ELF-1 (cell line): ENCODE measurements at regions not wholly inside any gene's neighbourhood (a gene's known extent, or its start where the extent isn't known, plus 50 kb on each side); places are given as distances from the start of the nearest gene placed in this dataset.

ENCODE experiments used
- DNase-seq: peaks from one replicate; pipeline ENCODE4 v3.0.0-alpha.2; 2016; ENCODE audit warnings: low read depth, low spot score

DNA sequence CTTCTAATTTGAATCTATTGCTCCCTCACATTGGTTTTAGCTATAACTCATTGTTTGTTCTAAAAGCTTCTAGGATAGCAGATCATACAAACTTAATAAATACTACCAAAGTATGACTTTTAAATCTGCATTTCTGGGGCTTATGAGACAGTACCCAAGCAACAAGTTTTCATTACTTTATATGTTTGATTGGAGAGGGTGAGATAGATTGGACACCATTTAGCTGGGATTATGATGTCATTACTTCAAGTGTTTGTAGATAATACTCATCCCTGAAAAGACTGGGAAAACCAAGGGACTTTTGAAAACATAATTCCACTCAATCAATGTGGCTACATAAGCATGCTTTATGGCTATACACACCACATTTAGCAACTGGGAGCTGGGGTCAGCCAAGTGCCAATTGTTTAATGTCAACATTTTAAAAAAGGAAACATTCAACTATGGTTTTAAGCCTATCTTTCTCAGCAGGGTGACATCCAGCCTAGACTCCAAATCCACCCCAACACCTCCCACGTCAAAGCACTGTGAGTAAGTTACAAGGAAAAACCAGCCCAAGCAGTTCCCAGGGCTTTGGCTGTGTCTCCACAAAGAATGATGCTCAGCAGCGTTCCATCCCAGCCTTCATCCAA, 119.9 kb downstream of the ETAA1 start:
- no peak for DNase-seq

GRCh38 chr2:67522148-67522547, 125.0 kb downstream of the ETAA1 start:
- no peak for DNase-seq

DNA sequence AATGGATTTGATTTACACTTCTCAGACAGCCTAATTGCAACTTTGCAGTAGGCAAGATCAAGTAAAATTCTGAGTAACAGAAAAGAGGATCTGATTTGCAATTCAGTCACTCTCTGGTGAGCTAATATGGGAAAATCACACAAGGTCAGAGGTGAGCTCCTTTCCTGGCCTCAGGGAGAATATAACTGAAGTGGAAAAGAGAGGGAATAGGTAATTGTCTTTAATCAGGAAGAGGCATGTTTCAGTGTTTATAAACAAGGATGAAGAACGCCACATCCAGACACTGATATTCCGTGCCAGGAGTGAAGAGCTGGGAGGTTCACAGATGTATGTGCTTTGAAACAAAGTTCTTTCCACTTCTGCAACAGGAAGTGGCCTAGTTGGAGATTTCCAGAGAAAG, 127.1 kb downstream of the ETAA1 start:
- no peak for DNase-seq

- DNase-seq: no peak
Observed at GRCh38 chr2:67524777-67525176, 127.6 kb downstream of the ETAA1 start.

GRCh38 chr2:67526283-67526682, 129.2 kb downstream of the ETAA1 start:
- DNase-seq: no peak

GRCh38 chr2:67528320-67528719, 131.2 kb downstream of the ETAA1 start:
- no peak for DNase-seq

- no peak for DNase-seq
Observed at GRCh38 chr2:67532387-67532786, 135.3 kb downstream of the ETAA1 start.

DNA sequence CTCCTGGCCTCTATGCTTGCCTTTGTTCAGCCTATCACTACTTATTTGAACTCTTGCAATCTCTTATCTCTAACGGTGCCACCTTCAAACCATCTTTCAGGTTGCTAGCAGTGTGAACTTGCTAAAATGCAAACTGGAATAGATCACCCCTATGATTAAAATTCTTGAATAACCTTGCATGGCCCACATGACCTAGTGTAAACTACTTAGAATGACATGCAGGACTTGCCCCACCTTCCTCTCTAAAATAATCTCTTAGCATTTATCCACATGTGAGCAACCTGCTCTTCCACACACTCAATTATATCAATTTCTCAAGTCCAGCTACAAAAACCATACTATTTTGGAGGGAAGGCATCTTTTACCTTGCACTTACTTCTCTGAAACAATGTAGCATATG, 137.6 kb downstream of the ETAA1 start:
- no peak for DNase-seq

- DNase-seq: no peak
Observed at GRCh38 chr2:67540962-67541361, 143.8 kb downstream of the ETAA1 start.

GRCh38 chr2:67544286-67544685, 147.2 kb downstream of the ETAA1 start:
- DNase-seq: no peak

- DNase-seq: peak; percentile 69
Observed at GRCh38 chr2:67548317-67549201, 151.4 kb downstream of the ETAA1 start.

DNA sequence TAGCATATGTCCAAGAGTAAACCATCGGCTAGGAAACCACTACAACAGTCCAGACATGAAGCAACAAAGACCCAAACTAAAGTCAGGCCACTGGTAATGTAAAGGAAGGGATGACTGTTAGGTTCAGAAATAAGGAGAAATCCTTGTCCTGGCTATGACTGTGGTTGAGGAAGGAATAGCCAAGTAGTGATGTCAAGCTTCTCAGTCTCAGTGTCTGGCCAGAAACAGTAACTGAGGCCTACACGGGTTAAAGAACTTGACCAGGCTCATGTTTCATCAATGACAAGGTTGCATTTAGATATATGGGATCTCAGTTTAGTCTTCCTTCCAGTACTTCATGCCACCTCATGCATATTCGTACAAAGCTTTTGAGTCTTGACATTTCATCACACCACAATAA, 162.0 kb downstream of the ETAA1 start:
- DNase-seq: no peak

DNA sequence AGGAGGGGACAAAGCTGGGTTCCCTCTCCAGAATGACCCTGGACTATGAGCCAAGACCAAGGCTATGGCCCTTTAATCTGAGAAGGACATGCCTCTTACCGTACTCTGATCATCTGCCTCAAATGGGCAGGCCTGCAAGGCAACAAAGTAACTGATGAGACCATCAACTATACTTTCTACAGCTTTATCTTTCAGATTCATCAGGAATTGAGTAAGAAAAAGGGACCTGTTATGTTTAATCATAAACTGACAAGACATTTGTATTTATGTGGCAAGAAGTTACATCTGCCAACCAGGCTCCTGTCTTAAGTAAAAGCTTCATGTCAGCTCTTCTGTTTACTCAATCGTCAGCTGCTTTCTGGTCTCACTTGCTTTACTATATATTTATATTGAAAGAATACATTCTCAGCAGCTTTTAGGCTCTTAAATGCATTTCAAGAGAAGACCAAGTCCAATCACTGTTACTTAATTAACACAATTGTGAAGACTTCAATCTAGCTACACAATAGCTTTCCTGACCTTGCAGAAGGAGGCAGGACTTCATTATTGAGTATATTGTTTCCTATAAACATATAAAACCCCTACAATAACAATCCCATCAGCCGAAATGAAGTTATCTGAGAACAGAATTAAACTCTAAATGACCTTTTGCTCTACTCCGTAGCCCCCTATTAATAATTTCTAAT, 163.8 kb downstream of the ETAA1 start:
- DNase-seq: no peak

- DNase-seq: no peak
Observed at GRCh38 chr2:67561457-67561965, 164.4 kb downstream of the ETAA1 start.

DNA sequence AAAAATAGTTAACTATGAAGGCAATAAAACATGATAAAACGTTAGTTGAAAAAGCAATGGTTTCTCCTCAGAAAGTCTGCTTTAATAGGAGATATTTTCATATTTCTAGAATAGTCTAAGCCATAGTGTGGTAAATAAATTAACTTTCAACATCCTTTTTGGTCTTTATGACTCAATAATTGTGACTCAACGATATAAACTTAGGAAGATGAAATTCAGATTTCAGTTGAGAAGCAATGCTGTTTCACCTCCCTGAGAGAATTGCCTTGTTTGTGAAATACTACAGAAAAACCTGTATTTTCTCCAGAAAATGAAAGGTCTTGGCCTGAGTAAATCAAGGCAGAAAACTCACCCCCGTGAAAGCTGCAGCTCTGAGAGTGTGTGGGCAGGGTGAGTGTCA, 166.9 kb downstream of the ETAA1 start:
- no peak for DNase-seq

DNA sequence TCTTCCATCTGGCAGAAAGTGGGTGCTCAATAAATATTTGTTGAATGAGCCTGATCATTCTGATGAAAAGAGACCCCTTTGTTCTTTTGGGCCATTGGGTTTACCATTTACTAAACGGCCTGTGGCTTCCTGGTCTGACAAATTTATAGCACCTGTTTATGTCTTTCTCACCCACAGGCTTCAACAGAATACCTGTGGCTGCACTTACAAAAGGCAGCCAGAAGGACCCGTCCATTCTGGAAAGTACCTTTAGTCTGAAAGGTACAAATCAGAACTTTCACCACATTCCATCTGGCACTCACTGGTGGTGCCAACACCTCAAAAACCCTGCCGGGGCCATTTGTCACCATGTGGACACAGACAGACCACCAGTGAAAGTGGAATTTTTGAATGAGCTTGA, 167.5 kb downstream of the ETAA1 start:
- no peak for DNase-seq

GRCh38 chr2:67565262-67565661, 168.1 kb downstream of the ETAA1 start:
- DNase-seq: no peak

DNA sequence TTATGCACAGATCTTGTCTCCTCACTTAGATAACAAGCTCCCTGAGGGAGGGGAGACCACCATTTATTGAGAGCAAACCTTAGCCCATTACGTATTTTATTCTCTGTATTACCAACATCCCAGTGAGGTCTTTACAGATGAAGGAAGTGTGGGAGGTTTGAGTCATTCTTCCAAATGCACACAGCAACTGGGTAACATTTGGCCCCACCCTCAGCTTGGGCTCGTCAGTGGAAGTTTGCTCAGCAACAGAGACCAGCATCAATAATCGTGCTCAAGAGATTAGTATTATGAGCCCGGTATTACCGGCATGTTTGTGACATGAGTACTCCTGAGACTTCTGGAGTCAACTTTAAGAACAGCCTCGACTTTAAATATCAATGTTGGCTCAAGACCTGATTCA, 168.6 kb downstream of the ETAA1 start:
- no peak for DNase-seq

- no peak for DNase-seq
Observed at GRCh38 chr2:67566285-67566684, 169.2 kb downstream of the ETAA1 start.

DNA sequence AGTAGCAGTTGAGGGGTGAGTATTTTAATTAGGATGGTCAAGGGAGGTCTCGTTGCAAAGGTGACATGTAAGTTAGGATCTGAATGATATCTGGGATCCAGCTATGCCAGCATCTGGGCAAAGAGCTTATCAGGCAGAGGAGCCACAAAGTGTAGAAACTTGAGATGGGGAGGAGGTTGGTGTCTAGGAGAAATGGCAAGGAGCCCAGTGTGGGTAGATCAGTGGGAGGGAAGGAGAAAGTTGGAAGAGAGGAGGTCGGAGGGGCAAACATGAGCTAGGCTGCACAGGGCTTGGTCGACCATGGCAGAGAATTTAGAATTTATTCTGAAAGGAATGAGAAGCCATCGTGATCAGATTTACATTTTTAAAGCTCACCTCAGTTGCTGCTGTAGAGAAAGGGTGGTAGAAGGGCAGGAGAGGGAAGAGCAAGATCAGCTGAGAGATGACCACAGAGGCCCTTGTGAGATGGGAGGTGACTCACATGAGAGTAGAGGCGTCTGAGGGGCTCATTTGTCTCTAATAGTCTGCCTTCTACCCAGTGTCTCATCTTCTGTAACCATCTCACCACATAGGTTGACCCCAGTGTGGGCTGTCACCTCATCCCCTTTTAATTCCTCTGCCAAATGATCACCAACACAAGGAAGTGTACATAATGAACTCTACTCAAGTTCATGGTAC, 170.0 kb downstream of the ETAA1 start:
- no peak for DNase-seq

- no peak for DNase-seq
Observed at GRCh38 chr2:67567886-67568285, 170.8 kb downstream of the ETAA1 start.

- no peak for DNase-seq
Observed at GRCh38 chr2:67570611-67571010, 173.5 kb downstream of the ETAA1 start.
